ENCODE measurements at regions not wholly inside any gene's neighbourhood (a gene's known extent, or its start where the extent isn't known, plus 50 kb on each side); places are given as distances from the start of the nearest gene placed in this dataset.

DNA sequence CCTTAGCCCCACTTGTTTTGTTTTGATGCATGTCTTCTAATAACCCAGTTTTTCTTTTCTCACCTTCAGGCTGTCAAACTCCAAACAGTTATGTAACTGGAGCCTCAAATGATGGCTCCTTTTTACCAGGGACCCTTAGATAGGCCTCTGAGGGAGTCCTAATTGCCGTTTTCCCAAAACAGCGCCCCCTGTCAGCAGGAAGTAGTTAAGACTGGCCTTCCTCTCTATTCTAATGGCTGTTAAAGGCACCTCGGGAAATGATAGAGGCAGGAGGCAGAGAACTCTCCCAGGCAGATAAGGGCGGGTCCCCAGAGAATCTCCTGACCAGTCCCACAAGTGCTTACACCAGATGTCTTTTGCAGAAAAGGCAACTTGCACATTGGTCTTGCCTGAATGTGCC, 123.2 kb downstream of the KCNS3 start:
- DNase-seq (ENCODE audit: low spot score) = no peak

DNA sequence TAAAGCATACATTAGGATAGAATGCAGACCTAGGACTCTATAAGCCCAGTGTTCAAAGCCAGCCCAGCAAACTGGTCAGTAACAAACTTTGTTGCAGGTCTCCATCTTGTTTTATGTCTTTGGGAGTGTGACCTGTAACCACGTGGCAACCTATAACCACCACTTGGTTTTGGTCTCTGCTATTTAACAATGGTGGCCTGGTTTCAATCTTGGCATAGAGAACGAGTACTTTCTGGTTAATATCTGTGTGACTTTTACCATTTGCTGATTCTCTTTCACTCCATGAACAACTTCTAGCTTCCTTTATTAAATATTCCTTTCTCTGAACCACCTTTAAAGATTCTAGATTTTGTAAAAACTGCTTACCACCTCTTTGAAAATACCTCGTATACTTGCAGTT, 118.5 kb downstream of the KCNS3 start:
- DNase-seq (ENCODE audit: low spot score) = no peak

DNA sequence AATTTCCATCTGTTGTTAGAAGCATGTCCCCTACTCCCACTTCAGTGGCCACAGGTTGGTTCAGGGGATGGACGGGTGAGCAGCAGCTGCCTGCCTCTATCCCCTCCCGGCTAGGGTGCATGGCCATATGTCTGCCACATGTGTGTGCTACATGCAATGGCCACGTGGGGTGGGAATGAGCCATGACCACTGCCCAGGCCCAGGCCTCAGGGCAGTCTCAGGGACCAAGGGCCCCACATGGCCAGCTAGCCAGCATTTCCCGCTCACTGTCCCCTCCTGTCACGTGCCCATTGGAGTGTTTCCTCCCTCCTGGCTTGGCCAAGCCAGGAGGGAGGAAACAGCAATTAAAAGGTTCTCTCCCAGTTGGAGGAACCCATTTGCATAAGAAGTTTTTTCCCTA, 117.1 kb downstream of the KCNS3 start:
- no peak for DNase-seq (ENCODE audit: low spot score)

Data from SW480 (cell line).